MM.1S (cell line): ENCODE measurements at regions not wholly inside any gene's neighbourhood (a gene's known extent, or its start where the extent isn't known, plus 50 kb on each side); places are given as distances from the start of the nearest gene placed in this dataset.

Source experiments
- DNase-seq: peaks from one replicate; pipeline ENCODE4 v3.0.0-alpha.2; 2015
- H2AFZ ChIP-seq: fragments of 300-600 bp; sonication (generic); 2 replicates; pipeline ENCODE4 v1.6.0; 2016; ENCODE audit warnings: antibody characterized with exemption, low read length
- H3F3A ChIP-seq: fragments of 300-600 bp; sonication (generic); 2 replicates; pipeline ENCODE4 v1.6.1; 2016; ENCODE audit warnings: mild to moderate bottlenecking, antibody characterized with exemption, low read length, moderate library complexity, mixed read lengths; ENCODE audit not compliant: insufficient read depth
- H3K27ac ChIP-seq: fragments of 300-600 bp; sonication (generic); 2 replicates; pipeline ENCODE4 v1.5.1; 2016; ENCODE audit warnings: mild to moderate bottlenecking, low read length
- H3K27me3 ChIP-seq: fragments of 300-600 bp; sonication (generic); replicated peaks from 2 replicates; pipeline ENCODE4 v1.6.0; 2016; ENCODE audit warnings: low read length; ENCODE audit not compliant: insufficient read depth
- H3K36me3 ChIP-seq: fragments of 300-600 bp; sonication (generic); replicated peaks from 2 replicates; pipeline ENCODE4 v1.6.1; 2016; ENCODE audit warnings: mild to moderate bottlenecking, low read length, mixed read lengths; ENCODE audit not compliant: insufficient read depth
- H3K4me1 ChIP-seq: fragments of 300-600 bp; sonication (generic); 2 replicates; pipeline ENCODE4 v1.6.1; 2016; ENCODE audit warnings: low read length, mixed read lengths
- H3K4me2 ChIP-seq: fragments of 300-600 bp; sonication (generic); 2 replicates; pipeline ENCODE4 v1.6.0; 2016; ENCODE audit warnings: low read depth, low read length
- H3K4me3 ChIP-seq: fragments of 300-600 bp; sonication (generic); 2 replicates; pipeline ENCODE4 v1.5.1; 2016; ENCODE audit warnings: low read length, mixed read lengths
- H3K79me2 ChIP-seq: fragments of 300-600 bp; sonication (generic); 2 replicates; pipeline ENCODE4 v1.6.1; 2016; ENCODE audit warnings: mixed run types, low read length, mixed read lengths
- H3K9ac ChIP-seq: fragments of 300-600 bp; sonication (generic); 2 replicates; pipeline ENCODE4 v1.6.1; 2016; ENCODE audit warnings: low read length, mixed read lengths
- H3K9me2 ChIP-seq: fragments of 300-600 bp; sonication (generic); replicated peaks from 2 replicates; pipeline ENCODE4 v1.6.1; 2016; ENCODE audit warnings: mild to moderate bottlenecking, low read length, mixed read lengths; ENCODE audit not compliant: insufficient read depth
- H3K9me3 ChIP-seq: fragments of 300-600 bp; sonication (generic); replicated peaks from 2 replicates; pipeline ENCODE4 v1.6.1; 2016; ENCODE audit warnings: mild to moderate bottlenecking, low read length, mixed read lengths; ENCODE audit not compliant: insufficient read depth
- H4K20me1 ChIP-seq: fragments of 300-600 bp; sonication (generic); 2 replicates; pipeline ENCODE4 v1.6.1; 2016; ENCODE audit warnings: mild to moderate bottlenecking, low read length, moderate library complexity, mixed read lengths; ENCODE audit not compliant: insufficient read depth
- CTCF ChIP-seq: fragments of 300-600 bp; sonication (generic); IDR thresholded peaks from 2 replicates; pipeline ENCODE4 v1.5.1; 2016; ENCODE audit warnings: antibody characterized with exemption, low read length, mixed read lengths
- EZH2 ChIP-seq: fragments of 300-600 bp; sonication (generic); optimal IDR thresholded peaks from 2 replicates; pipeline ENCODE3; 2017; ENCODE audit warnings: low read depth, mild to moderate bottlenecking, antibody characterized with exemption, low read length, mixed read lengths
- EZH2phosphoT487 ChIP-seq: fragments of 300-600 bp; sonication (generic); IDR thresholded peaks from 2 replicates; pipeline ENCODE4 v1.6.1; 2018; ENCODE audit warnings: antibody characterized with exemption, low read length

DNA sequence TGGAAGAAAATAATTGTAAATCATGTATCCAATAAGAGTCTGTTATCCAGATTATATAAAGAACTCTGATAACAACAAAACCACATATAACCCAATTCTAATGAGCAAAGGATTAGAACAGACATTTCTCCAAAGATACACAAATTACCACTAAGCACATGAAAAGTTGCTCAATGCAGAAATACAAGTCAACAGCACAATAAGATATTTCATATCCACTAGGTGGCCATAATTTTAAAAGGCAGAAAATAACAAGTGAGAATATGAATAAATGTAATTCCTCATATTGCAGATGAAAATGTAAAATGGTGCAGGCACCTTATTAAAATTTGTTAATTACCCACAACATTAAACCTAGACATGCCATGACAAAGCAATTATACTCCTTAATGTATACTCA lies 73.9 kb upstream of the ZCCHC13 start:
- no peaks in the 10 kb centered on the region for H3F3A ChIP-seq
- DNase-seq, result no peak
- no peak overlapping the region for H3K9ac ChIP-seq
- H3K9me2 ChIP-seq, result no peaks in the 10 kb centered on the region
- no peak overlapping the region for H2AFZ ChIP-seq
- no peaks in the 10 kb centered on the region for H3K4me1 ChIP-seq
- H3K4me3 ChIP-seq, result no peak overlapping the region
- no peak overlapping the region for H3K4me2 ChIP-seq
- no peaks in the 10 kb centered on the region for H3K79me2 ChIP-seq
- no peak for TF ChIP-seq EZH2
- TF ChIP-seq EZH2phosphoT487, result no peak
- TF ChIP-seq CTCF, result no peak
- H4K20me1 ChIP-seq, result no peaks in the 10 kb centered on the region
- no peak overlapping the region for H3K27ac ChIP-seq
- no peaks in the 10 kb centered on the region for H3K36me3 ChIP-seq
- no peaks in the 10 kb centered on the region for H3K27me3 ChIP-seq
- no peaks in the 10 kb centered on the region for H3K9me3 ChIP-seq

DNA sequence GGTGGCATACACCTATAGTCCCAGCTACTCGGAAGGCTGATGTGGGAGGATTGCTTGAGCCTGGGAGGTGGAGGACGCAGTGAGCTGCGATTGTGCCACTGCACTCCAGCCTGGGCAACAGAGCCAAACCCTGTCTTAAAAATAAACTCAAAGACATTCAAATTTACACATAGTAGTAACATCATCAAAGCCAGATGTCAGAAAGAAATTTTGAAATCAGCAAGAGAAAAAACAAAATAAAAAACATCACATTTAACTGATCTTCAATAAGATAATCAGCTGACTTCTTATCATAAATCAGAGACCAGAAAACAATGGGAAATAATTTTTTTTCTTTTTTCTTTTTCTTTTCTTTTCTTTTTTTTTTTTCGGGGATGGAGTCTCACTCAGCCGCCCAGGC lies 78.9 kb upstream of the ZCCHC13 start:
- H3K9ac ChIP-seq, result no peak overlapping the region
- H3K27ac ChIP-seq, result no peak overlapping the region
- no peaks in the 10 kb centered on the region for H3K9me2 ChIP-seq
- no peaks in the 10 kb centered on the region for H3K27me3 ChIP-seq
- H2AFZ ChIP-seq, result no peak overlapping the region
- no peak overlapping the region for H3K4me3 ChIP-seq
- no peak overlapping the region for H3K4me2 ChIP-seq
- no peaks in the 10 kb centered on the region for H3K36me3 ChIP-seq
- DNase-seq, result no peak
- H3K79me2 ChIP-seq, result no peaks in the 10 kb centered on the region
- no peaks in the 10 kb centered on the region for H3K9me3 ChIP-seq
- no peaks in the 10 kb centered on the region for H4K20me1 ChIP-seq
- H3K4me1 ChIP-seq, result no peaks in the 10 kb centered on the region
- H3F3A ChIP-seq, result no peaks in the 10 kb centered on the region
- TF ChIP-seq EZH2, result no peak
- TF ChIP-seq CTCF, result no peak
- TF ChIP-seq EZH2phosphoT487, result no peak

GRCh38 chrX:74220277-74220676 lies 83.7 kb upstream of the ZCCHC13 start:
- no peak for DNase-seq
- Histone ChIP-seq H3K4me2 (no peak overlapping the region), H4K20me1 (no peaks in the 10 kb centered on the region), H3K4me1 (no peaks in the 10 kb centered on the region), H3K79me2 (no peaks in the 10 kb centered on the region), H2AFZ (no peak overlapping the region), H3K9me2 (no peaks in the 10 kb centered on the region), H3K27me3 (no peaks in the 10 kb centered on the region), H3K27ac (no peak overlapping the region), H3K36me3 (no peaks in the 10 kb centered on the region), H3K9ac (no peak overlapping the region), H3F3A (no peaks in the 10 kb centered on the region), H3K4me3 (no peak overlapping the region), H3K9me3 (no peaks in the 10 kb centered on the region)
- TF ChIP-seq EZH2, result no peak
- no peak for TF ChIP-seq CTCF
